Retinal pigment epithelial cell (primary cell): ENCODE measurements at regions not wholly inside any gene's neighbourhood (a gene's known extent, or its start where the extent isn't known, plus 50 kb on each side); places are given as distances from the start of the nearest gene placed in this dataset.

Experiments
- DNase-seq: peaks from one replicate; pipeline ENCODE4 v3.0.0-alpha.2; 2010; ENCODE audit warnings: low read depth
- H3K4me3 ChIP-seq: 2 replicates; pipeline ENCODE4 v1.5.1; 2011; ENCODE audit warnings: mild to moderate bottlenecking, low read length, control low read depth, moderate library complexity
- CTCF ChIP-seq: conservative IDR thresholded peaks from 2 replicates; pipeline ENCODE4 v1.5.1; 2011; ENCODE audit warnings: low read depth, low read length, control low read depth, inconsistent platforms

- DNase-seq, result no peak
- no peak overlapping the region for H3K4me3 ChIP-seq
- TF ChIP-seq CTCF, result no peak
These were observed 113.0 kb downstream of the RND3 start for GRCh38 chr2:150374492-150374891.

DNA sequence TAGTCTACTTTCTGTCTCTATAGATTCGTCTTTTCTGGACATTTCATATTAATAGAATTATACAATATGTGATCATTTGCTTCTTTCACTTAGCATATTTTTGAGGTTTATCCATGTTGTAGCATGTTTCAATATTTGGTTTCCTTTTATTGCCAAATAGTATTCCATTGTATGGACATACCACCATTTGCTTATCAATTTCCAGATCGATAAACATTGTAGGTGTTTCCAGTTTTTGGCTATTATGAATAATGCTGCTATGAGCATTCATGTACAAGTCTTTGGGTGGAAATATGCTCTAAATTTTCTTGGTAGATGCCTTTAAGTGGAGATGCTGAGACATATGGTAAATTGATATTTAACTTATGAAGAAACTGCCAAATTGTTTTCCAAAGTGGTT lies 114.1 kb downstream of the RND3 start:
- no peak for TF ChIP-seq CTCF
- H3K4me3 ChIP-seq, result no peak overlapping the region
- DNase-seq, result no peak

- no peak for TF ChIP-seq CTCF
- no peak for DNase-seq
- H3K4me3 ChIP-seq, result no peak overlapping the region
These were observed 116.2 kb downstream of the RND3 start for GRCh38 chr2:150371044-150371818.

DNA sequence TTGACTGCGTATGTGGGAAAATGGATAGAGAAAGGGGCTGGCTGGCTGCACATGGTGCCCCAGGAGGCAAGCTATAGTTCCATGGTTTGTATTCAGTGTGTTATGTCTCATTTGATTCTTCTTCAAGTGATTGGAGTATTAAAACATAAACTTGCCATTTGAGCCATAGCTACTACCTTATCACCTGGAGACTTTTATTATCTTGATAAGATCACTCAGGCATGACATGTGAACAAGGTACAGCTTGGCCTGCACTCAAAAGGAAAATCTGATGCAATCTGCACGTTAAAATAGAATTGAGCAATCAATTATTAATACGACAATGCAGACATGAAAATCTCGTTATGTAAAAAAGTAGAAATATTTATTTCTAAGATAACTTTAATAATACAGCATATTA lies 116.9 kb downstream of the RND3 start:
- H3K4me3 ChIP-seq, result no peak overlapping the region
- DNase-seq, result no peak
- no peak for TF ChIP-seq CTCF

- no peak for DNase-seq
- TF ChIP-seq CTCF, result no peak
- H3K4me3 ChIP-seq, result no peak overlapping the region
These were observed 117.6 kb downstream of the RND3 start for GRCh38 chr2:150369862-150370261.

DNA sequence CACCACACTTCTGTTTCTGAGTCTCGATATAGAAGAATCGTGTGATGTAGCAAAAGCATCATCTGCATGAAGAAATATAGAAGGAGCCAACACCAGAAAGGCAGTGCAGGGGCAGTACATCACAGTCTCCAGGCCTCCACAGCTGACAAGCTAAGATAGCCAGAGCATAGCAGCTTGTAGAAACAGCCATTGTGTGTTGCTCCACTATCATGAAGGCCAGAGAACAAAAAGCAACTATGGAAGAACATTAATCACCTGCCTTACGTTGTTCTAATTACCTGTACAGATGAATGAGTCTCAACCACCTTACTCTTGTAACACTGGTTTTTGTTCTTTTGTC lies 129.0 kb downstream of the RND3 start:
- DNase-seq, result no peak
- TF ChIP-seq CTCF, result no peak
- H3K4me3 ChIP-seq, result no peak overlapping the region

GRCh38 chr2:150357770-150358467 lies 129.5 kb downstream of the RND3 start:
- no peak for DNase-seq
- H3K4me3 ChIP-seq, result no peak overlapping the region
- TF ChIP-seq CTCF, result no peak
